H9 (cell line): ENCODE measurements at regions not wholly inside any gene's neighbourhood (a gene's known extent, or its start where the extent isn't known, plus 50 kb on each side); places are given as distances from the start of the nearest gene placed in this dataset.

Experiments used
- DNase-seq: peaks from one replicate; pipeline ENCODE4 v3.0.0-alpha.2; 2017
- H2AFZ ChIP-seq: one replicate; pipeline ENCODE4 v1.6.1; 2013; ENCODE audit warnings: mild to moderate bottlenecking, low read length, control low read depth, moderate library complexity
- H2AK5ac ChIP-seq: 2 replicates; pipeline ENCODE4 v1.6.1; 2013; ENCODE audit warnings: low read length, control low read depth, mixed read lengths; ENCODE audit not compliant: insufficient read length
- H2BK120ac ChIP-seq: one replicate; pipeline ENCODE4 v1.6.1; 2013; ENCODE audit warnings: low read depth, mild to moderate bottlenecking, low read length, control low read depth, inconsistent platforms; ENCODE audit not compliant: poor library complexity, severe bottlenecking
- H2BK12ac ChIP-seq: 2 replicates; pipeline ENCODE4 v1.6.1; 2013; ENCODE audit warnings: low read length, control low read depth, mixed read lengths, low read depth; ENCODE audit not compliant: insufficient read length
- H2BK15ac ChIP-seq: 2 replicates; pipeline ENCODE4 v1.6.1; 2013; ENCODE audit warnings: low read depth, low read length, control low read depth
- H2BK20ac ChIP-seq: one replicate; pipeline ENCODE4 v1.6.1; 2013; ENCODE audit warnings: low read depth, mild to moderate bottlenecking, low read length, control low read depth, inconsistent platforms; ENCODE audit not compliant: poor library complexity, severe bottlenecking
- H2BK5ac ChIP-seq: 2 replicates; pipeline ENCODE4 v1.6.1; 2013; ENCODE audit warnings: low read length, control low read depth, mixed read lengths; ENCODE audit not compliant: insufficient read length
- H3K14ac ChIP-seq: 2 replicates; pipeline ENCODE4 v1.6.1; 2013; ENCODE audit warnings: low read length, control low read depth; ENCODE audit not compliant: insufficient read depth
- H3K18ac ChIP-seq: 2 replicates; pipeline ENCODE4 v1.6.1; 2013; ENCODE audit warnings: low read depth, mild to moderate bottlenecking, mixed read lengths, low read length, control low read depth; ENCODE audit not compliant: insufficient read length
- H3K23ac ChIP-seq: 2 replicates; pipeline ENCODE4 v1.6.1; 2013; ENCODE audit warnings: low read length, control low read depth, mixed read lengths, low read depth; ENCODE audit not compliant: insufficient read length
- H3K23me2 ChIP-seq: 2 replicates; pipeline ENCODE4 v1.6.1; 2013; ENCODE audit warnings: low read depth, mild to moderate bottlenecking, mixed read lengths, low read length, control low read depth; ENCODE audit not compliant: insufficient read length, poor library complexity, severe bottlenecking
- H3K27ac ChIP-seq: 2 replicates; pipeline ENCODE4 v1.5.1; 2013; ENCODE audit warnings: low read length, control low read depth, mixed read lengths, low read depth; ENCODE audit not compliant: insufficient read length
- H3K27me3 ChIP-seq: 2 replicates; pipeline ENCODE4 v1.6.1; 2013; ENCODE audit warnings: low read length, control low read depth, inconsistent platforms; ENCODE audit not compliant: insufficient read depth
- H3K4ac ChIP-seq: 2 replicates; pipeline ENCODE4 v1.6.1; 2013; ENCODE audit warnings: low read depth, mild to moderate bottlenecking, control low read depth, inconsistent platforms, low read length, moderate library complexity
- H3K4me1 ChIP-seq: 2 replicates; pipeline ENCODE4 v1.6.1; 2013; ENCODE audit warnings: low read length, control low read depth, inconsistent platforms; ENCODE audit not compliant: insufficient read depth
- H3K4me2 ChIP-seq: 2 replicates; pipeline ENCODE4 v1.6.1; 2013; ENCODE audit warnings: low read length, control low read depth, mixed read lengths; ENCODE audit not compliant: insufficient read length, insufficient read depth
- H3K56ac ChIP-seq: 2 replicates; pipeline ENCODE4 v1.6.1; 2013; ENCODE audit warnings: low read depth, mild to moderate bottlenecking, mixed read lengths, low read length, control low read depth; ENCODE audit not compliant: insufficient read length
- H3K79me1 ChIP-seq: 2 replicates; pipeline ENCODE4 v1.6.1; 2013; ENCODE audit warnings: low read depth, mild to moderate bottlenecking, moderate library complexity, low read length, control low read depth, inconsistent platforms; ENCODE audit not compliant: insufficient read depth, poor library complexity, severe bottlenecking
- H3K79me2 ChIP-seq: 2 replicates; pipeline ENCODE4 v1.6.1; 2013; ENCODE audit warnings: low read length, control low read depth, inconsistent platforms; ENCODE audit not compliant: insufficient read depth
- H3K9ac ChIP-seq: 2 replicates; pipeline ENCODE4 v1.6.1; 2013; ENCODE audit warnings: low read length, control low read depth, mixed read lengths; ENCODE audit not compliant: insufficient read length; ENCODE audit errors: extremely low read depth
- H3K9me3 ChIP-seq: one replicate; pipeline ENCODE4 v1.6.1; 2013; ENCODE audit warnings: low read depth, low read length, inconsistent platforms; ENCODE audit not compliant: control insufficient read depth
- H3T11ph ChIP-seq: one replicate; pipeline ENCODE4 v1.6.1; 2013; ENCODE audit warnings: mild to moderate bottlenecking, low read length, control low read depth, inconsistent platforms
- H4K20me1 ChIP-seq: one replicate; pipeline ENCODE4 v1.6.1; 2013; ENCODE audit not compliant: control insufficient read depth, insufficient read length, insufficient read depth
- H4K5ac ChIP-seq: 2 replicates; pipeline ENCODE4 v1.6.1; 2013; ENCODE audit warnings: low read depth, mild to moderate bottlenecking, mixed read lengths, low read length, control low read depth; ENCODE audit not compliant: insufficient read length
- H4K8ac ChIP-seq: replicated peaks from 2 replicates; pipeline ENCODE4 v1.6.1; 2013; ENCODE audit warnings: low read length, control low read depth, mixed read lengths, low read depth; ENCODE audit not compliant: insufficient read length
- H4K91ac ChIP-seq: 2 replicates; pipeline ENCODE4 v1.6.1; 2013; ENCODE audit warnings: low read depth, mild to moderate bottlenecking, moderate library complexity, mixed read lengths, low read length, control low read depth; ENCODE audit not compliant: insufficient read length
- H3K27ac Mint-ChIP-seq, 3 experiments: 2 replicates in 2 of 3; 3 replicates in 1 of 3; pipeline ENCODE4 v1.8.0; 2020 to 2021; ENCODE audit warnings: mixed read lengths in 3 of 3, mild to moderate bottlenecking in 1 of 3, moderate library complexity in 1 of 3
- H3K27me3 Mint-ChIP-seq: 2 replicates; pipeline ENCODE4 v1.8.0; 2021; ENCODE audit warnings: low read depth, mild to moderate bottlenecking, moderate library complexity, mixed read lengths
- H3K36me3 Mint-ChIP-seq, 3 experiments: 2 replicates in 2 of 3; 3 replicates in 1 of 3; pipeline ENCODE4 v1.8.0; 2020 to 2021; ENCODE audit warnings: low read depth in 3 of 3, mixed read lengths in 3 of 3; ENCODE audit not compliant: insufficient read depth in 1 of 3
- H3K4me1 Mint-ChIP-seq, 2 experiments: 2 replicates each; pipeline ENCODE4 v1.8.0; 2020; ENCODE audit warnings: mixed read lengths in 2 of 2
- H3K4me3 Mint-ChIP-seq, 2 experiments: 2 replicates in 1 of 2; 3 replicates in 1 of 2; pipeline ENCODE4 v1.8.0; 2020 to 2021; ENCODE audit warnings: mild to moderate bottlenecking in 2 of 2, mixed read lengths in 2 of 2, moderate library complexity in 1 of 2
- H3K9me3 Mint-ChIP-seq, 2 experiments: 2 replicates in 1 of 2; 3 replicates in 1 of 2; pipeline ENCODE4 v1.8.0; 2020; ENCODE audit warnings: mild to moderate bottlenecking in 2 of 2, mixed read lengths in 2 of 2, moderate library complexity in 1 of 2
- WGBS: extraction: QIAGEN DNeasy Blood & Tissue Kit; methylation state at CpG from one replicate; pipeline ENCODE4 v1.1.7; 2013; ENCODE audit warnings: missing lambda C conversion rate, low lambda C conversion rate, mixed read lengths; ENCODE audit not compliant: insufficient read length; ENCODE audit errors: extremely low coverage; 5-methylcytosine and 5-hydroxymethylcytosine counted together
- TF ChIP-seq, protein P1 (sequence below): fragments of 200-600 bp; sonication (generic); conservative IDR thresholded peaks from 3 replicates; pipeline ENCODE4 v1.8.0; 2021; ENCODE audit warnings: antibody characterized with exemption, mild to moderate bottlenecking

- no peak overlapping the region for H4K5ac ChIP-seq
- no peaks in the 10 kb centered on the region for H3K4me1 Mint-ChIP-seq
- no peak overlapping the region for H3K23ac ChIP-seq
- no peak overlapping the region for H3K14ac ChIP-seq
- no peak overlapping the region for H3K18ac ChIP-seq
- WGBS: no CpG with 5 or more reads among the region's 6 CpGs
- no peaks in the 10 kb centered on the region for H3K9me3 ChIP-seq
- DNase-seq: no peak
- H2BK120ac ChIP-seq: no peak overlapping the region
- H2BK12ac ChIP-seq: no peak overlapping the region
- no peak overlapping the region for H3K56ac ChIP-seq
- H3K36me3 Mint-ChIP-seq: no peaks in the 10 kb centered on the region
- H3K4ac ChIP-seq: no peak overlapping the region
- H3K27ac ChIP-seq: no peak overlapping the region
- H3K79me1 ChIP-seq: no peaks in the 10 kb centered on the region
- H2BK15ac ChIP-seq: no peak overlapping the region
- TF ChIP-seq, protein P1, sequence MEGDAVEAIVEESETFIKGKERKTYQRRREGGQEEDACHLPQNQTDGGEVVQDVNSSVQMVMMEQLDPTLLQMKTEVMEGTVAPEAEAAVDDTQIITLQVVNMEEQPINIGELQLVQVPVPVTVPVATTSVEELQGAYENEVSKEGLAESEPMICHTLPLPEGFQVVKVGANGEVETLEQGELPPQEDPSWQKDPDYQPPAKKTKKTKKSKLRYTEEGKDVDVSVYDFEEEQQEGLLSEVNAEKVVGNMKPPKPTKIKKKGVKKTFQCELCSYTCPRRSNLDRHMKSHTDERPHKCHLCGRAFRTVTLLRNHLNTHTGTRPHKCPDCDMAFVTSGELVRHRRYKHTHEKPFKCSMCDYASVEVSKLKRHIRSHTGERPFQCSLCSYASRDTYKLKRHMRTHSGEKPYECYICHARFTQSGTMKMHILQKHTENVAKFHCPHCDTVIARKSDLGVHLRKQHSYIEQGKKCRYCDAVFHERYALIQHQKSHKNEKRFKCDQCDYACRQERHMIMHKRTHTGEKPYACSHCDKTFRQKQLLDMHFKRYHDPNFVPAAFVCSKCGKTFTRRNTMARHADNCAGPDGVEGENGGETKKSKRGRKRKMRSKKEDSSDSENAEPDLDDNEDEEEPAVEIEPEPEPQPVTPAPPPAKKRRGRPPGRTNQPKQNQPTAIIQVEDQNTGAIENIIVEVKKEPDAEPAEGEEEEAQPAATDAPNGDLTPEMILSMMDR: no peak
- H3K4me3 Mint-ChIP-seq: no peak overlapping the region
- no peak overlapping the region for H3K4me2 ChIP-seq
- H4K8ac ChIP-seq: no peak overlapping the region
- H3K9me3 Mint-ChIP-seq: no peaks in the 10 kb centered on the region; a peak in 1 of 5 replicates
- peaks cover 27% of the 10 kb centered on the region for H3K27me3 Mint-ChIP-seq
- H2AFZ ChIP-seq: no peak overlapping the region
- no peak overlapping the region for H2BK5ac ChIP-seq
- no peaks in the 10 kb centered on the region for H3K4me1 ChIP-seq
- H2BK20ac ChIP-seq: no peak overlapping the region
- no peak overlapping the region for H3K9ac ChIP-seq
- H3K23me2 ChIP-seq: no peaks in the 10 kb centered on the region
- H2AK5ac ChIP-seq: no peak overlapping the region
- H3K27ac Mint-ChIP-seq: no peak overlapping the region
- no peaks in the 10 kb centered on the region for H4K20me1 ChIP-seq
- H3K79me2 ChIP-seq: no peaks in the 10 kb centered on the region
- H3T11ph ChIP-seq: no peak overlapping the region
- H4K91ac ChIP-seq: no peak overlapping the region
- H3K27me3 ChIP-seq: no peaks in the 10 kb centered on the region
Observed at GRCh38 chr10:91022924-91023699, 102.2 kb upstream of the ANKRD1 start.
